GM21737 (cell line): ENCODE measurements at regions not wholly inside any gene's neighbourhood (a gene's known extent, or its start where the extent isn't known, plus 50 kb on each side); places are given as distances from the start of the nearest gene placed in this dataset.

Experiments used
- ATAC-seq: cut with Tn5 transposase; IDR thresholded peaks from one replicate; pipeline ENCODE4 v1.9.1; 2021; ENCODE audit warnings: mild to moderate bottlenecking, moderate library complexity; ENCODE audit not compliant: unreplicated experiment

DNA sequence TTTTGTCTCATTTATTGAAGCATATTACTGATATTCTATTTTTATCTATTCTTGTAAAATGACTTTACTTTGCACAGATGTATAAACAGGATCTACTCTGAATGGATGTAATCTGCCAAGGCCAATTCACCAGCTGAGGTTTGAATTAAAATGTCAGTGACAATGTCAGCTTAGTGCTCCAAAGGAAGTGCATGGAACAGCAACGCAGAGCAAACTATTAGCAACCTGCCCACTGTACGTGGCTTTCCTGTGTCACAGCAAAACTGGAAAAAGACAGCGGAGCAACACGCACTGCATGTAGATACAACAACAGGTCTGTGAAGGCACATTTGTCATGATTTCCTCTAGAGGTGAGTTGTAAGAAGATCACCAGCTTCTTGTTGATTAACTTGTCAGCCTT is 409.4 kb downstream of the MED10 start:
- ATAC-seq: no peak

DNA sequence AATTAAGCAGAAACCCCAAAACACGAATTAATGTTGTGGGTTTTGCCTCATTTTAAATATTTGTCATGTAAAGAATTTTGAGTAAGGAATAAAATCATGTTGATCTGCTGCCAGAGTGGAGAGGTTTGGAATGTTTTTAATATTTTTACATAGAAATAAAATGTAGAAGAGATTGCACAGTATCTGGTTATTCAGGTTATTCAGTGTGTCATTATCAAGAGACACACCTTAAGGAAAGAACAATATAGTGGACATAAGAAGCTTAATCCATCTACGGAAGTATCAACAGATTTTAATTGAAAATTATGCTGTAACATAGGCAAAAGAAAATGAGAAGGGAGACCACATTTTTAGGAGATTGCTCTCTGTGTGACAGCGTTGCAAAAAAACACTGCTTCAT is 410.4 kb downstream of the MED10 start:
- no peak for ATAC-seq

DNA sequence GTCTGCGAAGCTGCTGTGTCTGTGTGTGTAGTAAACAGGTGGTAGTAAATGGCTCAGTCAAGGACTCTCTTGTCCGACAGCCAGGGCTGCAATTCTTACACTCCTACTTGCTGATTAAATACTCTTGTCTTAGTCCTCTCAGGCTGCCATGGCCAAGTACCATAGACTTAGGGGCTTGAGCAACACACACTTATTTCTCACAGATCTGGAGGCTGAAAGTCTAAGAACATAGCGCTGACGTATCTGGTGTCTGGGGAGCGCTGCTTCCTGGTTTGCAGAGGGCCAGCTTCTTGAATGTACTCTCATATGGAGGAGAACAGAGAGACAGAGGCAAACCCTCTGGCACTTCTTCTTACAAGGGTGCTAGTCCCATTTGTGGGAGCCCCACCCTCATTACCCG is 411.0 kb downstream of the MED10 start:
- no peak for ATAC-seq

DNA sequence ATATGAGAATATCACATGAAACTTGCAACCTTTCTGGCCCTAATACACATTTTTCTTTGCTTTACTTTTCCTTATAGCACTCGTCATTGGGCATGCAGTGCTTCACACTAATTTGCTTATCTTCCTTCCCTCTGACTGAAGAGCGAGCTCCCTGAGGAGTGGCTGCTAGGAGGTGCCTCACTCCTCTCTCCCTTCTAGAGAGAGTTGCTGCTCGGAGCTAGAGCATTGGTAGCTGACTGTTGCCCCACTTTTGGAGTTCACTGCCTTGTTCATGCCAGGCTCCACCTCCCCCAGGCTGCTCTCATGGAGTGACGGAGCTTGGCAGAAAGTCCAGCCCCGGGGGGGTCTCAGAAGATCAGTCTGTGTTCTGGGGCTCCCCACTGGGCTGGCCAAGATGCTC is 413.2 kb downstream of the MED10 start:
- no peak for ATAC-seq

DNA sequence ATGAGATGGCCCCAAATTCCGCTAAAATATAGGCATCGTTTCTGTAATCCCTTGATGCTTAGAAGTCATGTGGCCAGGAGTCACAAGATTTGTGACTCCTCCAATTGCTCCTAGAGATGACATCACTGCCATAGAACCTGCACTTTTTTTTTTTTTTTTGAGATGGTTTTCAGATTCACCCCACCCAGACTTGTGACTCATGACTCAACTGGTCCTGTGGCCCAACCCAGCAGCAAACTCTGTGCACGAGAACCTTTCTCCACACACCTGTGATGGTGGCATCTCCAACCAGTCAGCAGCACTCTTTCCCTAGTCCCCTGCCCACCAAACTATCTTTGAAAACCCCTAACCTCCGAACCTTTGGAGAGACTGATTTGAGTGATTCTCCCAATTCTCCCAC is 414.0 kb downstream of the MED10 start:
- no peak for ATAC-seq

DNA sequence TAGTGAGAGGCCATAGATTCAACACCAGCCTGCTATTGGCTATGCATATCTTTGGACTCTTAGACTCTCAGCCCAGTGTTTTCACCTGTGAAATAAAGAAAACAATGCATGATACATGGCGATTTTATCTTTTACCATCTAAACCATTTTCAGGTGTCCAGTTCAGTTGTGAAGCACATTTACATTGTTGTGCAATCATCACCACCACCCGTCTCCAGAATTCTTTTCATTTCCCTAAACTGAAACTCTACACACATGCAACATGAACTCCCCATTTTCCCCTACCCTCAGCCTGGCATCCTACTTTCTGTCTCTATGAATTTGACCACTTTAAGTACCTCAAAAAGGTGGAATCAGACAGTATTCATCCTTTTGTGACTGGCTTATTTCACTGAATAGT is 420.6 kb downstream of the MED10 start:
- no peak for ATAC-seq

DNA sequence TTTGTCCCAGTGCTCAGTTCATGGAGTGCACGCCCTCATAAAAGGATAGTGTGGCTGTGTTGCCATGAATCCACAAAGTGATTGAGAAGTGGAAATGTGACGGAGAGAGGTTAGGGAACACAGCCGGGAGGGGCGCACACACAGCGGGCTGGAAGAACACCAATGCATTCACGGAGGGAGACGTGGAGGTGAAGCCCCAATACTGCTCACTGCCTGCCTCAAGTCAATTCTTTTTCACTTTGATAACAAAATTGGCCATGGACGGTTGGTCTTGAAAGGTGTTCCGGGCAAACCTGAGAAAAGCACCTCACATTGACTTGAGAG is 424.1 kb downstream of the MED10 start:
- no peak for ATAC-seq

DNA sequence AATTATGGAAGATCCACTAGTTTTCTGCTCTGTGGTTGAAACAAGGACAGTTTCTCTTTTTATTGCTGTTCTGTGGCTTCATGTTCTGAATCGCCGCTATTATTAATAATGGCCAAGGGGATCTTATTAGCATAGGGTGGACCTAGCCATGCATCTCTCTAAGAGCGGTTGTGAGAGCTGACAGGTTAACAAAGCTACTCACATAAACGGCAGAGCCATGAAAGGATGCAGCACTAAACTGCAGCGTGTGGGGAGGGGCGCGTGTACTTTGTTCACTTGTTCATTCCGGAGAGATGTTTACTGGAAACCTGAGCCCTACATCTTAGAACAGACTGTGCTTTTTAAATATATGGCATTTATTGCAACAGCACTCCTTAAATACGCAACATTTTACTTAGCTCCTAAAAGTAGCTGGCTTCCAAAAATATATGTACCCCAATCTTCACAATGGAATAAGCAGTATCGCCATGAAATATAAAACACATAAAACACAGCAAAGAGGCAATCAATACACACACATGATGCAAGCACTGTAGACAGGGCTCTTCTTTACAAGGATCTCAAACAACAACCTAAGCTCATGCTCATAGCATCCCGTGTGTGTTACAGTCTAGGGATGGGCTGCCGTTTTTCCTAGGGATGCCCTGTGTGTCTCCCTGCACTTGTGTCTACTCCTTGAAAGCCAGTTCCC is 424.6 kb downstream of the MED10 start:
- ATAC-seq: no peak

DNA sequence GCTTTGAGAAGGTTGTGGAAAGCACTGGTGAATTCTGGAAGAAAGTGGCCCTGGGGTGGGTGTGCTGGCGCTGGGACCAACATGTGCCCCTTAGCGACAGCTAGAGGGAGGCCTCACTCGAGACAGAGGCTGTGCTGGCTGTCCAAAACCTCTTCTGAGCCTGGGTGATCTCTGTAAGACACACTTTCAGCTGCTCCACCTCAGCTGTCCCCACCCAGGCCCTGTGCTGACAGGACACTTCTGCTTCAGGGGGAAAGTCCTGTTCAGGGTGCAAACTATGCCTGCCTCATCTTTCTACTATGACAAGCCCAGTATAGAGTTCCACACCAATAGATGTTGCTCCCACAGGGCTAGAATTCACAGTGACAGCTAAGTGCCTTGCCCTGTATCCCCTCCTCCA is 426.4 kb downstream of the MED10 start:
- ATAC-seq: no peak

DNA sequence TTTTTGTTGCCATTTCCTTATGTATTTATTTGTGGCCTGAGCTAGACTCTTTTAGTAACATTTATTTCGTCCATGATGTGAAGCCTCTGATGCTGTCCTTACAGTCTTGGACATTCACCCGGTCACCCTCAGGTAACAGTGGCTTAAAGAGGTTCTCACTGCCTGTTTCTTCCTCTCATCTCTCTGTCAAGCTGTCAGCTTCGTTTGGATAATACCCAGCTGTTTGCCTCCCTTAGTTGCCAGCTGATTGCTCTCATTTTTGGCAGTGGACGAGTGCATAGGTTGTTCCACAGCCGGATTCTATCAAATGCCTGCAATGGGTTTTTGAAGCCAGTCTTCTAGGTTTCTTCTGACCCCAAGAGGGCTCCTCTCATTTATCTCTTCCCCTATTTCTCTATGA is 427.7 kb downstream of the MED10 start:
- ATAC-seq: no peak

DNA sequence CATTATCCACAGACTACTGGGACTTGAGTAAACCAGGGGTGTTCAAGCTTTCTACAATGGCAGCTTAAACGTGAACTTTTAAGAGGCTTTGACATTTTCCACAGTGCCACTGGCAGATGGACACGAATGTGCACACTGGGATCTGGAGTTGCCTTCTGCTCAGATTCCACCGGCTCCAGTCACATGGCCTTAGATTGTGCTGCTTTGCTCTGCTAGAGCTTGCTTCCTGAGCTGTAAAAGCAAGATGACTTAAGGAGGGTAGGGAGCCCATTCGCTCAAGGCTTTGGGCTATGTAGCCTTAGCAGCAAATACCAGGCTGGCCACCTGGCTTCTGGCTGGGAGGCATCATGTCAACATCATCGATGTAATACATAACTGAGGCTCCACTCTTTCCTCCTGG is 436.9 kb downstream of the MED10 start:
- ATAC-seq: no peak

DNA sequence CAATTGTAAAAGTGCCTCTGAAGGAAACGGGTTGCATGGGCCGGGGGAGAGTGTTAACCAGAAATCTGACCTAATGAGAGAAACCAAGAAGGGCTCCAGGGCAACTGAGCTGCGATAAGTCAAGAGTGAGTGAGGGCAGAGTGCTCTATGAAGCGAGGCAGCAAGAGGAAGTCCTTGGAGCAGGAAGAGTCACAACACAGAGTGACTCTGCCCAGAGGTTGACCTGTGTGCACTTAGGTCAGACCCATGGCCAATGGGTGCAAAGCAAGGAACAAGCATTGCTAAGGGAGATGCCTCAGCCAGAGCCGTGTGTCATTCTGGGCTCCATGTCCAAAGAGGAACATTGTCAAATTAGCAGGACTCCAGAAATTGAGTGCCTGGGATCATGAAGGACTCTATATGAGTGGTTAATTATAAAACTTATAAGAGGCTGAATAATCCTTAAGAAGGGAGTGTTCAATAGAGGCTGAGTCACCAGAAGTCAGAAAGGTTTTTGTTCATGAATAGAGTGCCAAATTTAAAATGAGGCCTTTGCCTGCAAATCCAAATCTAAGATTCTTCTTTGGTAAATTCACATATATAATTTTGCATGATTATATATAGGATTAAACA is 438.5 kb downstream of the MED10 start:
- no peak for ATAC-seq

DNA sequence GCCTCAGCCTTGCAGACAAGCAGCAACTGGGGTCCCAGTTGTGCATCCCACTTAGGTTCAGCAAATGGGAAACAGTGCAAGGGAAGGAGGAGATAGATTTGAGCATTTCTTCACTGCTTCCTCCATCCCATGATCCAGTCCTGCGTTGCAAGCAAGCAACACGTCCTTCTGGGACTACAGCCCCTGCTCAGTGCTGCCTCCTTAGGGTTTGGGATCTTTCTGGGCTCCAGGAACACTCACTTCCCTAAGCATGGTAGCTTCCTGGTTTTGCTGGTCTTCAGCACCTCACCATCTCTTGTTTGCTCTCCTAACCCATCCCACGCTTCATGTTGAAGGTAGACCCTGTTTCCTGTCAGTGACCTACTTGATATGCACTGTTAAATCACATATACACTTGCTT is 444.7 kb downstream of the MED10 start:
- no peak for ATAC-seq

DNA sequence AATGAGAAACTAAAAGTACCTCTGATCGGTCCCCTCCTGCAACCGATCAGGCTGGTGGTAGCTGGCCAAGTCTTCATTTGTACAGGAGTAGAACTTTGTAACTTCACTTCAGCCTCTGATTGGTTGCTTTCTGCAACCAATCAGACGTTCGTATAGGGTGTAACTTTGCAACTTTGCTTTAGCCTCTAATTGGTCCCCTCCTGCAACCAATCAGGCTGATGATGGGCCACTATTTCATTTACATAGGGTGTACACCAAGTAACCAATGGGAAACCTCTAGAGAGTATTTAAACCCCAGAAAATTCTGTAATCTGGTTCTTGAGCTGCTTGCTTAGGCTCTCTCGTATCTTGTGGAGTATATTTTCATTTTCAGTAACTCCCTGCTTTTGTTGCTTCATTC is 445.5 kb downstream of the MED10 start:
- no peak for ATAC-seq

DNA sequence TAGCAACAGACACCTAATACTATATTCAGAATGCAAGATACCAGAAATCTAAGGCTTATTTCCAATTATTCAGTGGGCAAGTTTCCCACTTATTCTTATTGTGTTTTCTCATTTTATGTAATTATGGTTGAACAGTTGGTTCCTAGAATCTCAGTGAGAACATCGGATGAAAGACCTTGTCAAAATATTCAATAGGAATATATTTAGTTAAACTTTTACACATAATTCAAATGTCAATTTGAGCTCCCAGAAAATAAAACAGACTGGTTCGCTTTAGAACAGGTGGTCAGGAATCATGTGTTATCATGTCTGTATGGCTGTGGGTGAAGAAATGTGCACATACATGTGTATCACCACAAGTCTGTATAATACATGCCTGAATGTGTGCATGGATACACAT is 447.8 kb downstream of the MED10 start:
- no peak for ATAC-seq

DNA sequence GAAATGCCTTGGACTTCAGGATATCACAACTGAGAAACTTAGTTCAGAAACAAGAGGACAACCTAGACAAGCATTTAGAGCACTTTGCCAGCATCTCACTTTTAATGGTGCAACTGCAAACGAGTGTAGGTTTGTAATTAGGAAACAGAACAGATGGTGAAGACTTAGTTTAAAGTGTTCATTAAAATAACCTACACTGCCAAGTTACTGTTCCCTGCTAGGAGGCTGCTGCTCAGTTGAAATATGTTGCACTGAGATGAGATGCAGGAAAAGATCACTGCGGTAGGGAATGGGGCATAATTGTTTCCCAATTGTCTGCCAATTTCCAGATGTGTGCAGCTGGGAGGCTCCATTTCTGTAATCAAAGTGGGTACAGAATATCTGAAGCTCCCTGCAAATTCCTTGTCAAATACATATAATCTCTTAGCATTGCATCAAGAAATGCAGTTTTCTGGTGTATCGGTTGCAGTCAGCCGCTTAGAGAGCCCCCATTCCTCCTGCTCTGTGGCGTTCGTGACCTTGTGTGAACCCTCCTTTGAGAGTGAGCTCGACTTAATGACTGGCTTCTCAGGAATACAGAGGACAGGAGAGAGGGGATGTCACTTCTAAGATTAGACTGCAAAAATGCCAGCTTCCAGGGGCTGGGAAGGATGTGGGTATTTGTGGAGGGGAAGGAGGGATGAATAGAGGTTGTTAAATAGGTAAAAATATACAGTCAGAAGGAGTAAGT is 448.9 kb downstream of the MED10 start:
- no peak for ATAC-seq

DNA sequence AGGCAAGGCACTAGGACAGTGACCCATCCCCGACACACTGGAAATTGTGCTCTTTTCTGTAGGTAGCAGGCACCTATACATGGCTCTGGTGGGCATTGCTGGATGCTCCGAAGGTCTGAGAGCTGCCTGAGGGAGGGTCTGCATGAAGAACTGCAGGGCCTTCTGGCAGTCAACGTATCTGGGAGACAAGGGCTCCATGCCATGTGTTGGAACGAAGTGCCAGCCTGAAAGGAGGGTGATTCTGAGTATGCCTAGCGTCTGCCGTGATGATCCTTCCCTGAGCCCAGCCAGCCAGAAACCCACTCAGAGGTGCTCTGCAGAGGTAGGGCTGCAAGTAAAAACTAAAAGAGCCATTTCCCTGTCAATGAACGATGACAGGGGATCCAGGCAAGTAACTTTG is 453.2 kb downstream of the MED10 start:
- ATAC-seq: no peak

DNA sequence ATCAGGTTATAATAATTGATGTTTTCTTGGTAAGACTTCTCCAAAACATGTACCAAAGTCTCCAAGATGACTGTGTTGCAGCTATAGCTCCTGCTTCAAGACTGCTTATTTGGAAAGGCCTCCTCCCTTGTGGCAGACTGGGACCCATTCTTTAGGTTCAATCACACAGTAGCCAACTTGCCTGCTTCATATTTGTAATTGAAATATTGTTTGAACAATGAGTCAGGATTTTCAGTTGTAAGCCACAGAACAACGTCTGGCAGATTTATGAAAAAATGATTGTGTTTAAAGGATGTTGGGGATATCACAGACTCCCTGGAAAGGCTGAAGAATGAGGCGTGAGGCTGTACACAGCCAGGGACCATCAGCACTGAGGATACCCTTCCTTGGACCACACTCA is 458.9 kb downstream of the MED10 start:
- ATAC-seq: no peak

DNA sequence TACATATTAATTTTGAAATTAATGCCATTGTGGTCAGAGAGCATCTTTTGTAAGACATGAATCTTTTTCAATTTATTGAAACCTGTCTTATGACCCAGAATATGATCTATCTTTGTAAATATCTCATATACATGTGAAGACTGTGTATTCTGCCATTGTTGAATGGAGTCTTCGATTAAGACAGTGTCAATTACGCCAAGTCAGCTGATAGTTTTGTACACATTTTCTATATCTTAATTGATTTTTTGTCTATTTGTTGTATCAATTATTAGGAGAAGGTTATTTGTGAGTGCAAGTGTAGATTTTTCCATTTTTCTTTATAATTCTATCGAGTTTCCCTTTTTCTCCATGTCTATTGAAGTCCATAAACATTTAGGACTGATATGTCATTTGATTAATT is 471.6 kb downstream of the MED10 start:
- no peak for ATAC-seq

DNA sequence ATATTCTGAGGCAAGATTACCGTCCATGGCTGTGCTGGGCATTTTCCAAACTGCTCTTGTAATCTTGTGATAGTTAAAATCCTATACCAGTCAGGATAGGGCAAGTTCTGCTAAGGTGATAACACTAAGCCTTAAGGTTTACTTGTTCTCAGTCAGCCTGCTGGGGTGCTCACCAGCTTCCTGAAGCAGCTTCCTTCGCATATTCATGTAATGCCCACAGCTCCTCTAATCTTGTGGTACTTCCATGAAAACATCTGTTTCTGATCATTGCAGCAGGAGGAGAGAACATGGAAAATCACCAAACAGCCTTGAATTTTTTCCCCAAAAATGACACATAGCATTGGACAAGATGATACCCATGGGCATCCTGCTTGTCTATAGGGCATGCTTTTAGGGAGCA is 473.2 kb downstream of the MED10 start:
- no peak for ATAC-seq

DNA sequence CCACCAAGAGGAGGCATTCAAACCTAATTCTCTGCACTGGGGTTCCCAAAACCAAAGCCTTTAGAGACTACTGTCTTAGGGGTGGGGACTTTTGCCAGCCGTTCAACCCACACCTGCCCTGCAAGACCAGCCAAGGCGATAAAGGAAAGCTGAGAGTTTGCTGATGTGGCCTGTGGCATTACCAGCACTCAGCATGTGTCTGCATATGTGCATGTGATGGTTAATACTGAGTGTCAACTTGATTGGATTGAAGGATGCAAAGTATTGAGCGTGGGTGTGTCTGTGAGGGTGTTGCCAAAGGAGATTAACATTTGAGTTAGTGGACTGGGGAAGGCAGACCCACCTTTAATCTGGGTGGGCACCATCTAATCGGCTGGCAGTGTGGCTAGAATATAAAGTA is 474.2 kb downstream of the MED10 start:
- no peak for ATAC-seq
